ENCODE measurements at regions not wholly inside any gene's neighbourhood (a gene's known extent, or its start where the extent isn't known, plus 50 kb on each side); places are given as distances from the start of the nearest gene placed in this dataset.

DNA sequence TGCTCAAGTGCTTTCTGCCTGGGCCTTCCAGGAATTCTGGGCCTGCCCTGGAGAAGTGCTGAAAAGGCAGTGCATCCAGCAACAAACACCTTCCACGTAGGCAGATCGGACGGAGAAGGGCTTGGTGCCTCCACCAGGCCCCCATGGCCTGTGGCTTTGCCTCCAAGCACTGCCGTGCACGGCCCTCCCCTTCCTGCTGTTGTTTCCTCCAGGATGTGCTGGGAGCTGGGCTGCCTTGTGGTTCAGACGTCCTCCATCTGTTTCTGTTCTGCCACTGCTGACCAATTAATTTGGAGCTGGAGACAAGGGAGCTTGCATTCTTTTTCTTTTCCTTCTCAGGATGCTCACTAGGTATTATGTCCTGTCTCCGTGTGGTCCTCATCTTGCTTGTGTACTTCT lies 197.0 kb downstream of the HRH4 start:
- Mint-ChIP-seq H3K27me3 (ENCODE audit: unreplicated experiment) (peaks cover 5% of the 10 kb centered on the region), H3K4me3 (ENCODE audit: unreplicated experiment) (no peak overlapping the region), H3K27ac (ENCODE audit: unreplicated experiment) (no peak overlapping the region), H3K36me3 (ENCODE audit: unreplicated experiment) (no peaks in the 10 kb centered on the region), H3K9me3 (ENCODE audit: unreplicated experiment) (no peaks in the 10 kb centered on the region), H3K4me1 (ENCODE audit: unreplicated experiment) (no peaks in the 10 kb centered on the region)
- DNase-seq (ENCODE audit: extremely low spot score, unreplicated experiment): no peak
- no peak for TF ChIP-seq CTCF (IDR thresholded peaks at IDR 0.05)

GRCh38 chr18:24658302-24658701 lies 197.9 kb downstream of the HRH4 start:
- no peaks in the 10 kb centered on the region for H3K36me3 Mint-ChIP-seq (ENCODE audit: unreplicated experiment)
- peaks cover 10% of the 10 kb centered on the region for H3K27me3 Mint-ChIP-seq (ENCODE audit: unreplicated experiment)

DNA sequence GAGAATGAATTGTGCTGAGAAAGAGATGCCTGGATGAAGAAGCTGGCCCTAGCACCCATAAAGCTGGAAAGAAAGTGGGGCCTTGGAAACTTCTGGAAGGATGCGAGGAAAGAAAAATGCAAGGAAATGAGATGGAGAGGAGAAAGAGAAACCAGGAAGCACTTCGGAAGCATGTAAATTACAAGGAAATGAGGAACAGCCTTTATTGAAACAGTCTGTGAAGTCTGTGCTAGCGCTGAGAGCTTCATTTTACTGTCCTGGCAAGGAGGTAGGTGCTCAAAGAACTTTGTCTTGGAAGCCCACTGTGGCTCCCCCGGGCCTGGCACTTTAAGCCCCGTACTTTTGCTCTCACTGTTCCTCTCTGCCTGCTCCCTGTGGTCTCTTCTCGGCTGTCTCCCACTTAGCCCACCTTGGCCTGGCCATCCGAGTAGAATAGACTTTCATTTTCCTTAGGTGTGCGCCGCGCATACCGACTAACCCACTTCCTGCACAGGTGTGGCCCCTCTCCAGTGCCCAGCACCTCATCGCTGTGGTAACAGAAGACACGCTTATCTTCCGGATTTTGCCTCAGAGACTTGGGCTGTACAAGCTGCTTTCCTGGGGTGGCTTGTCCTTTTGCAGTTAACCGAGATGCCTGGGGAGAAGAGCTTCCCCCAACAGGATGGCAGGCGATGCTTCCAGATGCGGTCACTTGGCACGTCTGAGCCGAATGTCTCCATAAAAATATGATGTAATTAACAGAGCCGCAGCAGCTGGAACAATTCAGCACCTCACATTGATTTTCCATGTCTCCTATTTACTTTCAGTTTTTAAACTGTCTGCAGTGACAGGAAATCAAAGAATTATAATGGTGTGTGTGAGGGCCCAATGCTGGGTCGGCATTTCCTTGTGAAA lies 199.6 kb downstream of the HRH4 start:
- Mint-ChIP-seq H3K4me3 (ENCODE audit: unreplicated experiment) (no peak overlapping the region), H3K27me3 (ENCODE audit: unreplicated experiment) (peaks cover 21% of the 10 kb centered on the region), H3K36me3 (ENCODE audit: unreplicated experiment) (no peaks in the 10 kb centered on the region), H3K27ac (ENCODE audit: unreplicated experiment) (no peak overlapping the region), H3K4me1 (ENCODE audit: unreplicated experiment) (no peaks in the 10 kb centered on the region), H3K9me3 (ENCODE audit: unreplicated experiment) (no peaks in the 10 kb centered on the region)
- no peak for DNase-seq (ENCODE audit: extremely low spot score, unreplicated experiment)
- TF ChIP-seq CTCF (IDR thresholded peaks at IDR 0.05): no peak

More at GRCh38 chr18:24658302-24658701, 197.9 kb downstream of the HRH4 start:
- DNase-seq (ENCODE audit: extremely low spot score, unreplicated experiment): no peak
- no peak overlapping the region for H3K4me3 Mint-ChIP-seq (ENCODE audit: unreplicated experiment)
- no peaks in the 10 kb centered on the region for H3K4me1 Mint-ChIP-seq (ENCODE audit: unreplicated experiment)
- H3K9me3 Mint-ChIP-seq (ENCODE audit: unreplicated experiment): no peaks in the 10 kb centered on the region
- no peak for TF ChIP-seq CTCF (IDR thresholded peaks at IDR 0.05)
- H3K27ac Mint-ChIP-seq (ENCODE audit: unreplicated experiment): no peak overlapping the region

DNA sequence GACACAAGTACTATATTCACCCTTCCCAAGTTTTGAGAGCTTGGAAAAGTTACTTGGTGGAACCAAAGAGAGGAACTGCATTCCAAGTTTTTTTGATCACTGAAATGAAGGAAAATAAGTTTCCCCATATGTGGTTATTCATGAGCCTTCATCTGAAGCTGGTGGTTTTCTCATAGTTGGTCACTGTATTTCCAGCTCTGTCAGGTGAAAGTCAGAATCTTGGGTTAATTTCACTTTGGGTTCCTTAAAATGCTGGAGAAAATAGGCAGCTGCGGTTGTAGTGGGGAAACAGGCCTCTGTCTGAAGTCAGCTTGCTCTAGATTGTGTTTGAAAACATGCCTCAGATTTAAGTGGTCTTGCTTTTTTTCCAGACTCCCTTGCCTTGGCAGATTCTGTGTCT lies 200.5 kb downstream of the HRH4 start:
- no peaks in the 10 kb centered on the region for H3K4me1 Mint-ChIP-seq (ENCODE audit: unreplicated experiment)
- peaks cover 22% of the 10 kb centered on the region for H3K27me3 Mint-ChIP-seq (ENCODE audit: unreplicated experiment)
- H3K27ac Mint-ChIP-seq (ENCODE audit: unreplicated experiment): no peak overlapping the region
- no peaks in the 10 kb centered on the region for H3K36me3 Mint-ChIP-seq (ENCODE audit: unreplicated experiment)
- no peak overlapping the region for H3K4me3 Mint-ChIP-seq (ENCODE audit: unreplicated experiment)
- no peaks in the 10 kb centered on the region for H3K9me3 Mint-ChIP-seq (ENCODE audit: unreplicated experiment)
- no peak for DNase-seq (ENCODE audit: extremely low spot score, unreplicated experiment)
- TF ChIP-seq CTCF (IDR thresholded peaks at IDR 0.05): no peak

- Mint-ChIP-seq H3K27me3 (ENCODE audit: unreplicated experiment) (peaks cover 30% of the 10 kb centered on the region), H3K36me3 (ENCODE audit: unreplicated experiment) (no peaks in the 10 kb centered on the region), H3K4me1 (ENCODE audit: unreplicated experiment) (no peaks in the 10 kb centered on the region), H3K9me3 (ENCODE audit: unreplicated experiment) (no peaks in the 10 kb centered on the region), H3K27ac (ENCODE audit: unreplicated experiment) (no peak overlapping the region), H3K4me3 (ENCODE audit: unreplicated experiment) (no peak overlapping the region)
- DNase-seq (ENCODE audit: extremely low spot score, unreplicated experiment): no peak
- TF ChIP-seq CTCF (IDR thresholded peaks at IDR 0.05): no peak
Observed at GRCh38 chr18:24662412-24662821, 202.0 kb downstream of the HRH4 start.

All from osteocyte (in vitro differentiated cells).